ENCODE measurements at regions not wholly inside any gene's neighbourhood (a gene's known extent, or its start where the extent isn't known, plus 50 kb on each side); places are given as distances from the start of the nearest gene placed in this dataset.

DNA sequence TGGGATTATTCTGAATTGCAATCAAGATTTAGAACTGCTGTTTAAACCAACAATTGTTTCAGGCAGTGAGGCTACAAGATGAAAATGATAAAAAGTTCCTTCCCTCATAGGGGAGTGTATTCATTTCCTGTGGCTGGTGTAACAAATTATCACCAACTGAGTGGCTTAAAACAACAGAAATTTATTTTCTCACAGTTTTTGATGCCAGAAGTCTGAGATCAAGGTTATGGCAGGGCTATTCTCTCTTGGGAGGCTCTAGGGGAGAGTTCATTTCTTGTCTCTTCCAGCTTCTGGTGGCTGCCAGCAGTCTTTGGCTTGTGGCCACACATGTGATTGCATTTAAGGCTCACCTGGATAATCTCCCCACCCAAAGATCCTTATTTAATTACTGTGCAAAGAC lies 290.5 kb upstream of the ZSWIM2 start:
- FAIRE-seq = no peak
- no peaks in the 10 kb centered on the region for H3K36me3 ChIP-seq (ENCODE audit: control insufficient read depth in 2 of 2, extremely low read depth in 1 of 2, insufficient read depth in 2 of 2, low read length in 2 of 2)
- dilution Hi-C loops (cut with MboI; ENCODE audit: extremely low pct_ligation_motif_present, low sequenced_read_pairs) = no loop called here

GRCh38 chr2:187138265-187138664 lies 289.3 kb upstream of the ZSWIM2 start:
- FAIRE-seq = peak; percentile 49
- Histone ChIP-seq H3K27me3 (ENCODE audit: control insufficient read depth, extremely low read depth, insufficient read depth, low read length) (no peaks in the 10 kb centered on the region), H3K36me3 (ENCODE audit: control insufficient read depth in 2 of 2, extremely low read depth in 1 of 2, insufficient read depth in 2 of 2, low read length in 2 of 2) (no peaks in the 10 kb centered on the region), H3K9me1 (ENCODE audit: control insufficient read depth, extremely low read depth, insufficient read depth, low read length) (no peaks in the 10 kb centered on the region), H3K4me2 (ENCODE audit: control insufficient read depth, extremely low read depth, insufficient read depth, low read depth, low read length) (no peak overlapping the region), H3K27ac (ENCODE audit: control insufficient read depth, insufficient read depth, low read length) (no peak overlapping the region), H3K4me3 (ENCODE audit: control insufficient read depth in 2 of 3, extremely low read depth in 1 of 3, insufficient read depth in 2 of 3, low read depth in 1 of 3, low read length in 3 of 3) (no peak overlapping the region), H3K9me3 (ENCODE audit: control insufficient read depth, low read depth, low read length) (no peaks in the 10 kb centered on the region), H3K79me2 (ENCODE audit: control insufficient read depth, insufficient read depth, low read length) (no peaks in the 10 kb centered on the region), H2AFZ (ENCODE audit: control insufficient read depth, low read length) (no peak overlapping the region), H4K20me1 (ENCODE audit: control insufficient read depth, extremely low read depth, insufficient read depth, low read length) (no peaks in the 10 kb centered on the region), H3K4me1 (ENCODE audit: control insufficient read depth, extremely low read depth, insufficient read depth, low read length) (no peaks in the 10 kb centered on the region), H3K9ac (ENCODE audit: control insufficient read depth, extremely low read depth, insufficient read depth, low read length) (no peak overlapping the region)
- dilution Hi-C loops (cut with MboI; ENCODE audit: extremely low pct_ligation_motif_present, low sequenced_read_pairs) = no loop called here
- DNase-seq (ENCODE audit: low read depth, low spot score) = no peak
- TF ChIP-seq EZH2 (IDR thresholded peaks at IDR 0.05; ENCODE audit: low read length) (no peak), CTCF (optimal IDR thresholded peaks at IDR 0.05 in 1 of 3, IDR thresholded peaks at IDR 0.05 in 1 of 3, conservative IDR thresholded peaks at IDR 0.05 in 1 of 3; ENCODE audit: extremely low read depth in 1 of 3, insufficient read depth in 2 of 3, low read length in 3 of 3) (peak; percentile 50 to 72 (median 71))

More for the DNA sequence above, 290.5 kb upstream of the ZSWIM2 start:
- TF ChIP-seq EZH2 (IDR thresholded peaks at IDR 0.05; ENCODE audit: low read length) (no peak), CTCF (optimal IDR thresholded peaks at IDR 0.05 in 1 of 3, IDR thresholded peaks at IDR 0.05 in 1 of 3, conservative IDR thresholded peaks at IDR 0.05 in 1 of 3; ENCODE audit: extremely low read depth in 1 of 3, insufficient read depth in 2 of 3, low read length in 3 of 3) (no peak)
- Histone ChIP-seq H3K27ac (ENCODE audit: control insufficient read depth, insufficient read depth, low read length) (no peak overlapping the region), H3K4me3 (ENCODE audit: control insufficient read depth in 2 of 3, extremely low read depth in 1 of 3, insufficient read depth in 2 of 3, low read depth in 1 of 3, low read length in 3 of 3) (no peak overlapping the region), H3K4me2 (ENCODE audit: control insufficient read depth, extremely low read depth, insufficient read depth, low read depth, low read length) (no peak overlapping the region), H3K9me1 (ENCODE audit: control insufficient read depth, extremely low read depth, insufficient read depth, low read length) (no peaks in the 10 kb centered on the region), H4K20me1 (ENCODE audit: control insufficient read depth, extremely low read depth, insufficient read depth, low read length) (no peaks in the 10 kb centered on the region), H3K27me3 (ENCODE audit: control insufficient read depth, extremely low read depth, insufficient read depth, low read length) (no peaks in the 10 kb centered on the region), H2AFZ (ENCODE audit: control insufficient read depth, low read length) (no peak overlapping the region), H3K79me2 (ENCODE audit: control insufficient read depth, insufficient read depth, low read length) (no peaks in the 10 kb centered on the region), H3K9me3 (ENCODE audit: control insufficient read depth, low read depth, low read length) (no peaks in the 10 kb centered on the region), H3K4me1 (ENCODE audit: control insufficient read depth, extremely low read depth, insufficient read depth, low read length) (no peaks in the 10 kb centered on the region), H3K9ac (ENCODE audit: control insufficient read depth, extremely low read depth, insufficient read depth, low read length) (no peak overlapping the region)
- no peak for DNase-seq (ENCODE audit: low read depth, low spot score)

Measured in keratinocyte (primary cell).